Esophagus (tissue), 2 donors: ENCODE measurements at regions not wholly inside any gene's neighbourhood (a gene's known extent, or its start where the extent isn't known, plus 50 kb on each side); places are given as distances from the start of the nearest gene placed in this dataset.

Experiments
- H3K27ac ChIP-seq, 2 donors: one replicate each; pipeline ENCODE4 v1.5.1; 2013; ENCODE audit warnings: low read depth in 2 of 2, mild to moderate bottlenecking in 2 of 2, inconsistent platforms in 1 of 2, low read length in 1 of 2, moderate library complexity in 1 of 2
- H3K27me3 ChIP-seq, 2 donors: one replicate each; pipeline ENCODE4 v1.6.1; 2013; ENCODE audit warnings: low read length in 2 of 2, control low read depth in 1 of 2, mild to moderate bottlenecking in 1 of 2; ENCODE audit not compliant: insufficient read depth in 2 of 2, control insufficient read depth in 1 of 2
- H3K36me3 ChIP-seq, 2 donors: one replicate each; pipeline ENCODE4 v1.6.1; 2013; ENCODE audit warnings: low read length in 1 of 2; ENCODE audit not compliant: control insufficient read depth in 2 of 2, insufficient read depth in 2 of 2
- H3K4me1 ChIP-seq, 2 donors: one replicate each; pipeline ENCODE4 v1.6.1; 2013; ENCODE audit warnings: low read length in 1 of 2; ENCODE audit not compliant: control insufficient read depth in 2 of 2, insufficient read depth in 2 of 2
- H3K4me3 ChIP-seq, 2 donors: one replicate each; pipeline ENCODE4 v1.5.1; 2013; ENCODE audit warnings: low read length in 2 of 2, mild to moderate bottlenecking in 2 of 2, low read depth in 1 of 2, moderate library complexity in 1 of 2
- H3K9me3 ChIP-seq, 2 donors: one replicate each; pipeline ENCODE4 v1.6.1; 2013; ENCODE audit warnings: mild to moderate bottlenecking in 2 of 2, low read depth in 1 of 2, low read length in 1 of 2, moderate library complexity in 1 of 2; ENCODE audit not compliant: control insufficient read depth in 2 of 2, insufficient read depth in 1 of 2
- WGBS, 2 donors: extraction: QIAGEN DNeasy Blood & Tissue Kit; methylation state at CpG; one replicate each; pipeline ENCODE4 v1.1.7; 2013; 5-methylcytosine and 5-hydroxymethylcytosine counted together
- donor health status: healthy with polysubstance abuse.
- donor health status: Bipolar disorder and iron deficiency.

GRCh38 chr17:79524213-79525187 lies 86.4 kb downstream of the RBFOX3 start:
- Histone ChIP-seq H3K4me1 (peaks cover 3 to 6% of the 10 kb centered on the region in 2 donors), H3K4me3 (no peak overlapping the region), H3K27me3 (peaks cover 2 to 5% of the 10 kb centered on the region in 2 donors), H3K27ac (no peak overlapping the region), H3K36me3 (no peaks in the 10 kb centered on the region), H3K9me3 (peaks cover 0 to 3% of the 10 kb centered on the region in 2 donors)
- WGBS, 2 donors, result 61 to 68% methylated on average over 19 of the region's 19 CpGs

GRCh38 chr17:79522414-79522813 lies 88.4 kb downstream of the RBFOX3 start:
- Histone ChIP-seq H3K36me3 (no peaks in the 10 kb centered on the region), H3K27me3 (peaks cover 2 to 5% of the 10 kb centered on the region in 2 donors), H3K9me3 (peaks cover 0 to 3% of the 10 kb centered on the region in 2 donors), H3K27ac (no peak overlapping the region), H3K4me1 (peaks cover 3 to 6% of the 10 kb centered on the region in 2 donors), H3K4me3 (no peak overlapping the region)
- 49 to 60% methylated on average over 6 of the region's 6 CpGs for WGBS, 2 donors

GRCh38 chr17:79521225-79521624 lies 89.6 kb downstream of the RBFOX3 start:
- WGBS, 2 donors, result 75% methylated on average over 4 of the region's 4 CpGs
- H3K36me3 ChIP-seq, result no peaks in the 10 kb centered on the region
- H3K9me3 ChIP-seq, result peaks cover 0 to 3% of the 10 kb centered on the region in 2 donors
- peaks cover 2 to 5% of the 10 kb centered on the region in 2 donors for H3K27me3 ChIP-seq
- H3K4me3 ChIP-seq, result no peak overlapping the region
- H3K4me1 ChIP-seq, result peaks cover 3 to 6% of the 10 kb centered on the region in 2 donors
- no peak overlapping the region for H3K27ac ChIP-seq

- Histone ChIP-seq H3K36me3 (no peaks in the 10 kb centered on the region), H3K27me3 (peaks cover 2 to 5% of the 10 kb centered on the region in 2 donors), H3K9me3 (no peaks in the 10 kb centered on the region), H3K4me3 (no peak overlapping the region), H3K27ac (no peak overlapping the region), H3K4me1 (peaks cover 3 to 6% of the 10 kb centered on the region in 2 donors)
- WGBS, 2 donors, result 46 to 47% methylated on average over 38 to 39 of the region's 39 CpGs
Measured at GRCh38 chr17:79520167-79521165, 90.4 kb downstream of the RBFOX3 start.

- Histone ChIP-seq H3K4me3 (no peak overlapping the region), H3K36me3 (no peaks in the 10 kb centered on the region), H3K27me3 (peaks cover 0 to 5% of the 10 kb centered on the region in 2 donors), H3K4me1 (peaks cover 3 to 6% of the 10 kb centered on the region in 2 donors), H3K9me3 (no peaks in the 10 kb centered on the region), H3K27ac (no peak overlapping the region)
- WGBS, 2 donors, result 63 to 79% methylated on average over 11 of the region's 11 CpGs
Measured at GRCh38 chr17:79519601-79520000, 91.2 kb downstream of the RBFOX3 start.

GRCh38 chr17:79518585-79519523 lies 92.0 kb downstream of the RBFOX3 start:
- H3K27me3 ChIP-seq, result peaks cover 0 to 5% of the 10 kb centered on the region in 2 donors
- 61 to 62% methylated on average over 31 of the region's 31 CpGs for WGBS, 2 donors

GRCh38 chr17:79517827-79518584 lies 92.8 kb downstream of the RBFOX3 start:
- WGBS, 2 donors, result 55 to 70% methylated on average over 24 of the region's 24 CpGs
- H3K36me3 ChIP-seq, result no peaks in the 10 kb centered on the region
- H3K4me1 ChIP-seq, result peaks cover 3 to 6% of the 10 kb centered on the region in 2 donors
- peaks cover 3 to 7% of the 10 kb centered on the region in 2 donors for H3K9me3 ChIP-seq
- no peak overlapping the region for H3K4me3 ChIP-seq
- H3K27me3 ChIP-seq, result peaks cover 0 to 5% of the 10 kb centered on the region in 2 donors
- no peak overlapping the region for H3K27ac ChIP-seq

More at GRCh38 chr17:79518585-79519523, 92.0 kb downstream of the RBFOX3 start:
- H3K36me3 ChIP-seq, result no peaks in the 10 kb centered on the region
- no peak overlapping the region for H3K4me3 ChIP-seq
- H3K9me3 ChIP-seq, result peaks cover 1% of the 10 kb centered on the region in 2 donors
- H3K4me1 ChIP-seq, result peaks cover 3 to 6% of the 10 kb centered on the region in 2 donors
- no peak overlapping the region for H3K27ac ChIP-seq
